Neural cell (in vitro differentiated cells): ENCODE measurements at regions not wholly inside any gene's neighbourhood (a gene's known extent, or its start where the extent isn't known, plus 50 kb on each side); places are given as distances from the start of the nearest gene placed in this dataset.

Source experiments
- CTCF ChIP-seq: fragments of 450-650 bp; IDR thresholded peaks from 2 replicates; pipeline ENCODE4 v1.5.1; 2014; ENCODE audit warnings: antibody characterized with exemption, mild to moderate bottlenecking, moderate library complexity; ENCODE audit not compliant: poor library complexity, severe bottlenecking
- EP300 ChIP-seq: fragments of 450-650 bp; conservative IDR thresholded peaks from 2 replicates; pipeline ENCODE4 v1.6.1; 2014; ENCODE audit warnings: antibody characterized with exemption, mild to moderate bottlenecking, moderate library complexity; ENCODE audit not compliant: poor library complexity, severe bottlenecking
- EZH2 ChIP-seq: fragments of 200-600, 300-800 bp; shearing (Covaris generic), sonication (generic); IDR thresholded peaks from 2 replicates; pipeline ENCODE4 v1.6.1; 2014; ENCODE audit warnings: antibody characterized with exemption, low read length, borderline replicate concordance, mild to moderate bottlenecking; ENCODE audit not compliant: insufficient read depth, poor library complexity, severe bottlenecking
- MXI1 ChIP-seq: fragments of 450-650 bp; conservative IDR thresholded peaks from 2 replicates; pipeline ENCODE4 v1.6.1; 2014; ENCODE audit warnings: antibody characterized with exemption, mild to moderate bottlenecking; ENCODE audit not compliant: poor library complexity, severe bottlenecking
- POLR2AphosphoS5 ChIP-seq: IDR thresholded peaks from 2 replicates; pipeline ENCODE4 v1.6.1; 2012
- RAD21 ChIP-seq: fragments of 450-650 bp; conservative IDR thresholded peaks from 2 replicates; pipeline ENCODE4 v1.6.1; 2014; ENCODE audit warnings: antibody characterized with exemption, mild to moderate bottlenecking, moderate library complexity
- REST ChIP-seq: IDR thresholded peaks from 2 replicates; pipeline ENCODE4 v1.6.1; 2012; ENCODE audit warnings: borderline replicate concordance
- SMC3 ChIP-seq: fragments of 450-650 bp; conservative IDR thresholded peaks from 2 replicates; pipeline ENCODE4 v1.6.1; 2014; ENCODE audit warnings: antibody characterized with exemption, mild to moderate bottlenecking, moderate library complexity; ENCODE audit not compliant: poor library complexity
- TAF1 ChIP-seq: IDR thresholded peaks from 2 replicates; pipeline ENCODE4 v1.6.1; 2012; ENCODE audit warnings: low read depth

DNA sequence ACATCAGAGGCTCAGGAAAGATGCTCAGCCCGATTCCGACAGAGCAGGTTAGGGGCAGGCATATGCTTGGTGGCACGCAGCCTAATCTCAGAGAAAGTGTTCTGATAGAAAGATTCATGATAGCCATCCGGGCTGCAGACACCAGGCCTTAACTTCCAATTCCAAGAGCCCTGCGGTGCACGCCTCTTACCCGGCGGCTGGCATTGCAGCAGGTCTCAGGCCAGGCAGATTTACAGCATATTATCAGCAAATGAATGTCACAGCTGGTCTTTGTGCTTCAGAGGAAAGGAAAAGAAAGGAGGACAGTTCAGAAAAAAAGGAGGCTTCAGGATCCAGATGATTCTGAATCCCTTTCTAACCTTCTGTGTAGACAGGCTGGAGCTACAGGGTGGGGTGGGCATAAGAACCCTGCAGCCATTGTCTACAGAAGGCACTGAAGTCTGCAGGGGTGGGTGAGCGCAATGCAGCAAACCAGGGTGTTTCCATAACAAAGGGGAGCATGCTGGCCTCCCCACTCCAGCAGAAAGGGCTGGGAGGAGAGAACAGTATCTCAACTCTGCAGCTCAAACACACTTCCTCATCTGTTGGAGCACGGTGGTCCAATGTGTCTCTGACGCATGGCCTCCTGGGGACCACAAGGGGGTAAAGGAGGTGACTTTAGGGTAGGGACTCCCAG lies 277.4 kb upstream of the XYLT1 start:
- TF ChIP-seq CTCF (no peak), EZH2 (no peak), EP300 (no peak), POLR2AphosphoS5 (no peak), TAF1 (no peak), REST (no peak), RAD21 (no peak), SMC3 (no peak), MXI1 (no peak)
